DND-41 (cell line): ENCODE measurements at regions not wholly inside any gene's neighbourhood (a gene's known extent, or its start where the extent isn't known, plus 50 kb on each side); places are given as distances from the start of the nearest gene placed in this dataset.

Source experiments
- EZH2 ChIP-seq: IDR thresholded peaks from 3 replicates; pipeline ENCODE4 v1.6.1; 2012; ENCODE audit warnings: borderline replicate concordance, low read depth, mild to moderate bottlenecking, moderate library complexity, low read length, inconsistent platforms; ENCODE audit not compliant: severe bottlenecking
- TF ChIP-seq, protein P1 (sequence below): IDR thresholded peaks from 2 replicates; pipeline ENCODE4 v1.5.1; 2012; ENCODE audit warnings: borderline replicate concordance, low read length, moderate library complexity, mild to moderate bottlenecking; ENCODE audit not compliant: poor library complexity, severe bottlenecking; ENCODE audit errors: extremely low read depth

DNA sequence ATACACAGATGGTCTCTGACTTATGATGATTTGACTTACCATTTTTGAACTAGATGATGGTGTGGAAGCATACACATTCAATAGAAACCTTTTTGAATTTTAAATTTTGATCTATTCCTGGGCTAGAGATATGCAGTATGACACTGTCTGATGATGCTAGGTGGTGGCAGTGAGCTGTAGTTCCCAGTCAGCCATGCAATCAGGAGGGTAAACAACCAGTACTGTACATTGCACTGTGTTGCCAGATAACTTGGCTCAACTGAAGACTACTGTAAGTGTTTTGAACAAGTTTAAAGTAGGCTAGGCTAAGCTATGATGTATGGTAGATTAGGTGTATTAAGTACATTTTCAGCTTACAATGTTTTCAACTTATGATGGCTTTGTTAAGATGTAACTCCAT lies 859.1 kb upstream of the ARRDC3 start:
- TF ChIP-seq, protein P1, sequence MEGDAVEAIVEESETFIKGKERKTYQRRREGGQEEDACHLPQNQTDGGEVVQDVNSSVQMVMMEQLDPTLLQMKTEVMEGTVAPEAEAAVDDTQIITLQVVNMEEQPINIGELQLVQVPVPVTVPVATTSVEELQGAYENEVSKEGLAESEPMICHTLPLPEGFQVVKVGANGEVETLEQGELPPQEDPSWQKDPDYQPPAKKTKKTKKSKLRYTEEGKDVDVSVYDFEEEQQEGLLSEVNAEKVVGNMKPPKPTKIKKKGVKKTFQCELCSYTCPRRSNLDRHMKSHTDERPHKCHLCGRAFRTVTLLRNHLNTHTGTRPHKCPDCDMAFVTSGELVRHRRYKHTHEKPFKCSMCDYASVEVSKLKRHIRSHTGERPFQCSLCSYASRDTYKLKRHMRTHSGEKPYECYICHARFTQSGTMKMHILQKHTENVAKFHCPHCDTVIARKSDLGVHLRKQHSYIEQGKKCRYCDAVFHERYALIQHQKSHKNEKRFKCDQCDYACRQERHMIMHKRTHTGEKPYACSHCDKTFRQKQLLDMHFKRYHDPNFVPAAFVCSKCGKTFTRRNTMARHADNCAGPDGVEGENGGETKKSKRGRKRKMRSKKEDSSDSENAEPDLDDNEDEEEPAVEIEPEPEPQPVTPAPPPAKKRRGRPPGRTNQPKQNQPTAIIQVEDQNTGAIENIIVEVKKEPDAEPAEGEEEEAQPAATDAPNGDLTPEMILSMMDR, result no peak
- TF ChIP-seq EZH2, result no peak
